GM19452 (cell line): ENCODE measurements at regions not wholly inside any gene's neighbourhood (a gene's known extent, or its start where the extent isn't known, plus 50 kb on each side); places are given as distances from the start of the nearest gene placed in this dataset.

Experiments
- ATAC-seq: cut with Tn5 transposase; IDR thresholded peaks from one replicate; pipeline ENCODE4 v1.9.1; 2021; ENCODE audit not compliant: unreplicated experiment

DNA sequence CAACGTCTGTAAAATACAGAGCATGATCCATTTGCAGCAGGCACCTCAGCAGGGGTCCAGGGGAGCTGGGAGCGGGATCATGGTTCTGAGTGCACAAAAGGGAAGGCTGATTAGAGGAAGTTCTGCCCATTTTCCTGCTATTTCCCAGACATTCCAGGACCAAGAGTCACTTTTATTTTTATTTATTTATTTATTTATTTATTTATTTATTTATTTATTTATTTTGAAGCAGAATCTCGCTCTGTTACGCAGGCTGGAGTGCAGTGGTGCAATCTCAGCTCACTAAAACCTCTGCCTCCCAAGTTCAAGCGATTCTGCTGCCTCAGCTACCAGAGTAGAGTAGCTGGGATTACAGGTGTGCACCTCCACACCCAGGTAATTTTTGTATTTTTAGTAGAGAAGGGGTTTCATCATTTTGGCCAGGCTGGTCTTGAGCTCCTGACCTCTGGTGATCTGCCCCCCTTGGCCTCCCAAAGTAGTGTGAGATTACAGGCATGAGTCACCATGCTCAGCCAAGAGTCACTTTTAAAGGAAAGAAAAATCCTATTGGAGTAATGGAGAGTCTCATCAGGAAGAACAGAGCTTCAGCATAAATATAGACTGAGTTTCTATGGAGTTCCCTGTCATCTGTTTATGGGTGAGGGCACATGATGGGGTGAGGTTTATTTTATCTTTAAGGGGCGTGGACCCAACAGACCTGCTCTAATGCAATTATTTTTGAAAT is 355.2 kb downstream of the HAPSTR1 start:
- no peak for ATAC-seq

DNA sequence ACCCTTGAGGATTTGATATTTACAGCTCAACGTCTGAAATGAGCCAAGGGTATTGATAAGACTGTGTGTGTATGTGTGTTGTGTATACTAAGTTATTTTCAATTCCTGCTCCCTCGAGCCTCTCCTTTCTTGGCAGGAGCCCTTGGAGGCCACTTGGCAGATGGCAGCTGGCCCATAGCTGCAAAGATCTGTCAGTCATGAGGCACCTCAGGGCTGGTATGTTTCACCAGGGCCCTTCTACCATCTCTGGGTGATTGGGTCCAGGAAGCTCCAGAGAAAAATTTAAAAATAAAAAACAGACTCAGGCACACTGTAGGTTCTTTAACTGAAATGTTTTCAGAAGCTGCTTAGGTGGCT is 355.7 kb downstream of the HAPSTR1 start:
- ATAC-seq: no peak

DNA sequence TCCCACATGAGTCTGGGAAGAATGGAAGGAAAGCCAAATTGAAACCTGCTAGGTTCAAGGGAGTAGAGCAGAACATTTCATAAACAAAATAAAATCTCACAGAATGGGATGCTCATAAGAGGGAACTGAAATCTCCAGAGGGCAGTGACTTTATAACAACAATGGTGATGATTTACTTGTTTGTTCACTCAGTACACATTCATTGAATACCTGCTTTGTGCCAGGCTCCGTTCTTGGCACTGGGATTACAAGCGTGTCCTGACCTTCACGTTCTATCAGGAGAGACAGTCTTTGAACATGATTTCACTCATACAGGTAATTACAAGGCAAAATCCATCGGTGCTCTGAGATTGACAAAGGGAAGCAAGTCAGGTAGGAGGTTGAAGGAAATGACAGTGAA is 356.3 kb downstream of the HAPSTR1 start:
- ATAC-seq: no peak

DNA sequence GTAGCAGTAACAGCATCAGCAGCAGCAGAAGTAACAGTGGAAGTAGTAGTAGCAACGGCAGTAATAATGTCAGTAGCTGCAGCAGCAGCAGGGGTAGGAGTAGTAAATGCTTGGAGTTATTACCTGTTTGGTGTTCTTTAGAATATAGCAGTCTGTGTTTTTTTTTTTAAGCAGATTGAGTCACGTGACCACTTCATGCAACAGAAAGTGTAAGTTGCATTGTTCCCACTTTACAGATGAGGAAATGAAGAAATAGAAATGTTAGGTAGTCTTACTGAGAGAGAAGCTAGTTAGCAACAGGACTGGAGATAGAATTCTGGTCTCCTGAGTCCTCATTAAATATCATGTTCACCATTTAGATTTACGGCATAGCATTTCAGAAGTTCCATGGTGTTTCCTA is 358.2 kb downstream of the HAPSTR1 start:
- no peak for ATAC-seq

DNA sequence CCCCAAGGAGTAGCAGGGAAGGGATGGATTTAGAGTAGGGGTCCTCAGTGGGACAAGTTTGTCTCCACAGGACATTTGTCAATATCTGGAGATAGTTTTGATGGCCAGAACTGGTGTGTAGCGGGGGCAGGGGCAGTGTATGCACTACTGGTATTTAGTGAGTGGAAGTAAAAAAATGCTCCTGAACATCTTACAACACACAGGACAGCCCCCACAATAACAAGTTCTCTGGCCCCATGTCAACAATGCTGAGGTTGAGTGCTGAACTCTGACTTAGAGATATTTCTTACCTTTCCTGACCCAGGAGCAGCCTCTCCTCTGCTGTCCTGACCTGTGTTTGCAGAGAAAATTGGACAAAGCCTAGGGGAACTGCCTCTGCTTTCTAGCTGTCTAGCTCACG is 365.8 kb downstream of the HAPSTR1 start:
- no peak for ATAC-seq

DNA sequence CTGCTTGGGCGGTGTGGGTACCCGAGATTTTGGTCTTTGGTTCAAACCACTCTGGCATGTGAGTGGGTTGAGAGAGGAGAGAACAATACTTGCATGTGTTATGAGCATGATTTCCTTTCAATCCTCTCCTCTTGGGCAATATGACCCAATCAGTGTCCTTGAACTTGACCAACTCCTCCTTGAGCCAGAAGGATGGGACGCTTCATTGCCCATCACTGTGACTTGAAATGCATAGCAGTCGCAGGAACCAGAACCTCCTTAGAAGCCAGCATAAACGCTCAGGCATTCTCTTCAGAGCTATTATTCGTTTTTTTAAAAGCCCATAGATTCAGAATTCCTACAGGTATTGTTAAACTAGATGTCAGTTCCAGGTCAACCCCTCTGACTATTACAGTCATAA is 367.4 kb downstream of the HAPSTR1 start:
- no peak for ATAC-seq

DNA sequence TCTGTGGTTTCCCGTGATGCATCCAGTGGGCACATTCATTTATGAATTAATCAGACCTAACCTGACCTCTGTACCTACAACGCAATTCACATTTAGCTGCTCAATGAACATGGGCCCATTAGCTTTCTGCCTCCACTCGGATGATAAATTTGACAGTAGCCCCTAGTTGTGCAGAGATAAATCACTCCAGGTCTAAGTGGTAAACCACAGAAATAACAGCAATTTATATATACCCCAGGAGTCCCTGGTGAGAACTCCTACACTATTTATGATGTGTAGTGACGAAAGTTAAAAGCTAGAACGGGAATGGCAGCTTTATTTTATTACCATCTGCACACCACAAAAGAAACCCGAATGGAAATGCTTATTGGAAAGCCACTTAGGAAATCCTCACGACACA is 371.5 kb downstream of the HAPSTR1 start:
- no peak for ATAC-seq

DNA sequence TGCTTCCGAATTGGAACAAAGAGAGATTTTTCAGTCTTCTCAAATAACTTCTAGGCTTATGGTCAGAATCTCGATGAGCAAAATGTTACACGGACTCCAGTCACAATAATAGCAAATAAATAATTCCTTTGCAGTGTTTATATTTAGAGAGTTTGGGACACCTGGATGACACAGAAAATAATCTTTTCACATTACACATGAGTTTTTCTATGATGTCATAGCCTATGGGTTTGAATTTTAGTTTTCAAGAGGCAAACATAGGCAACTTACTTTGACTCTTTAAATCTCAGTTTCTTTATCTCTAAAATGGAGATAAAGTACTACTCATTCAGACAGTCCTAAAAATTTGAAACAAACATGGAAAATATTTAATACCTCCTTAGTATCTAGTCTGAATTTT is 372.0 kb downstream of the HAPSTR1 start:
- no peak for ATAC-seq

DNA sequence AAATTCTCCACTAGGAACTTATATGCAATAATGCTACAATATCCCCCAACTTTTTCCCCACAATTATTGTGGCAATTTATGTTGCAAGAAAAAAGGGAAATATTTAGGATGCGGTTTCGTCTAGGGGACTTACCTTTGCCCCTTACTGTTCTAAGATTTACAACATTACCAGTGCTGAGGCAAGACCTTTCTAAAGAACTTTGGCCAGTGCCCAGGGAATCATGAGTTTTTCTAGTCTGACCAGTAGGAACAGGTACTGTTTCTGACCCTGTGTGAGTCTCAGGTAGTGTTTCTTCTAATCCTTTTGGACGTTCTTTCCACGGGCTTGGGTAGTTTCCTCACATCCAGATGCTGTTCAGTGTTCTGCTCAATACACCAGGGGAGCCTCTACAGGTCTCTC is 373.7 kb downstream of the HAPSTR1 start:
- ATAC-seq: no peak

DNA sequence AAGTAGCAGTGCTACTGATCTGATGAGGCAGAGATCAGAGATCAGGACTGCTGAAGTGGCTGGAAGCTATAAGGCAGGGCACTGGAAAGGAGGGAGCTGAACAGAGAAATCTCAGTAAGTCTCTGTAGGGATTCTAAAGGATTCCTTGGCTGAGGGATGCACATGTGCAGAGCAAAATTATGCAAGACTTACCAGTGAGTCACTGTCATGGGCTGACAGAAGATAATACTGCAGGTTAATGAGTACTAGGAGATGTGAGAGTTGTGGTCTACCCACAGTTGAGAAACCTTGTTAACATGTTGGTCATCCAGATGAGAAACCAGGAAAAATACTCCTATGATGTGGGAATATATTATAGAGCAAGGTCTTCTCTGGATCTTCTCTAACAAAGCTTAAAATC is 378.1 kb downstream of the HAPSTR1 start:
- ATAC-seq: no peak

DNA sequence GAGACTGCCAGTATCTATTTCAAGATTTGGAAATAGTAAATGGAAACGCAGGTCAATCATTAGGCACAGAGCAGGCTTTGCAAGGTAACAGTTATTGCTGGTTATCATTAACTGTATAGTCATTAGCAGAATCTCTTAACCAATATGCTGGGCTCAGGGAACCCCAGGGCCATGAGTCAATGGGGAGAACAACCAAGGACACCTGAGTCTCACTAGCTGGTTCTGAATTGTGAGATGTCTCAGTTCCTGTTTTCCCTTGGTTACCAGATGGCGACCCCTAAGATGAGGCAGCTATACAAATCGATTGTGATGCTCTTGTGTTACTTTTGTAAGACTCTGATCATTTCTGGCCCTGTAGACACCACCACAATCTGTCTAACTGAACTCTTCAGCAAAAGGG is 385.3 kb downstream of the HAPSTR1 start:
- no peak for ATAC-seq

DNA sequence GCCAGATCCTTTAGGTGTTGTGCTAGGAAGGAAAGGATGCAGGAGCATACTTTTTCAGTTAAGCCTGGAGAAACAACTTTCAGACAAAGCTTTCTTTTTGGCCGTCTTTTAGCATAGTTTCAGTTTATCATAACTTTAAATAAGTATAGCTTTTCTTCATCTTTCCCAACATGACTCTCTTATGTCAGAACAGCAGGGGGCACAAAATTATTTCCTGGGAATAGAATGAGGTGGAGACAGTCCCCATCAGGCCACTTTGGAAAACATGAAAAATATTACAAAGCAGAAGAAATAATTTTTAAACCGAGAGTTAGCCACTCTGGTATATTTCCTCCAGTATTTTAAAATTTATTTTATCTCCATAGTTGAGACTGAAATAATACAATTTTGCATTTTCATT is 387.6 kb downstream of the HAPSTR1 start:
- ATAC-seq: no peak

DNA sequence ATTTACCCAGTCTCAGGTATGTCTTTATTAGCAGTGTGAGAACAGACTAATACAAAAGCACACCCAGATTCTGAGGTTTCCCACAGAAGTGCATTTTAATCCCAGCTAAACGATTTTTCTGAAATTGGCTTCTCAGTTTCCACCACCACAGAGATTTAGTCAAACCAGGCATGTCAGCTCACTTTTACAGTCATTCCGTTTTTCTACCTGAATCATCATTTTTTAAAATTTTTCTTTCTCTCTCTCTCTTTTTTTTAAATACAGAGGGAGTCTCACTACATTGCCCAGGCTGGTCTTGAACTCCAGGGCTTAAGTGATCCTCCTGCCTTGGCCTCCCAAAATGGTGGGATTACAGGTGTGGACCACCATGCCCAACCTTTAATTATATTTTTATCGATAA is 389.1 kb downstream of the HAPSTR1 start:
- no peak for ATAC-seq

DNA sequence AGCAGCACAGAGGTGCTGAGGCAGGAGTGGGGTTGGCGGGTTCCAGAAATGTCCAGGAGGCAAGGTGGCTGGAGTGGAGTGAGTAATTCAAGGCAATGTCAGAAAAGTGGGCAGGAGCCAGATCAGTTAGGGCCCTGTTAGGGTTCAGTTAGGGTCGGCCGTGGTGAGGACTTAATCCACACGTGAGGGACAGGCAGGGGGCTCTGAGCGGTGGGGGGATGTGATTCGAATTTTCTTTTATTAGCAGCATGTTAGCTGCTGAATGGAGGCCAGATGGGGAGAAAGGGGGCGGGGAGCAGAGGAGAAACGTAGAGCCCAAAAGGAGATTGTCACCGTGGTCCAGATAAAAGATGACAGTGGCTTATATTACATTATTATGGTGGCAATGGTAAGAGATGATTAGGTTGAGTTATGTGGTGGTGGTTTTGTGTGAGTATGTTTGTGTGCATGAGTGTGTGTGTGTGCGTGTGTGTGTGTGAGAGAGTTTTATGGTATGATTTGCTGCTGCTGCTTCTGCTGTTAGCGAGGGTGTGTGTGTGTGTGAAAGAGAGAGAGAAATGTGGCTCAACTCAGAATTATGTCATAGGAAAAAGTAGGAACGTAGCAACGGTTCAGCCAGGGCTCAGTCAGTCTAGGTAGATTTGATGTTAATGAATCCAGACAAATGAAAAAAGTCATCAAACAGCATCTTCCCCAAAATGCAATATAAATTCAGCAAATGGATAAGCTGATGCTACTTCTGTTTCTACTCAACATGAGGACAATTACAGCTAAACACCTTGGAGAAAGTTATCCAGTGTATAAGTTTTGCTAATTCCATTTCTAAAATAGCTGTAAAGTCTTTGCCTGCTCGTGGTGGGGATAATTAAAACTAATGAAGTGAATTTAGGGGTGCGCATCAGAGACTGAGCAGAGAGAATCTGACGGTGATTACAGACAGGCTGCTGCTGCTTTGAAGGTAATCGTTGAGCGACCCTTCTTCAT is 390.6 kb downstream of the HAPSTR1 start:
- no peak for ATAC-seq

DNA sequence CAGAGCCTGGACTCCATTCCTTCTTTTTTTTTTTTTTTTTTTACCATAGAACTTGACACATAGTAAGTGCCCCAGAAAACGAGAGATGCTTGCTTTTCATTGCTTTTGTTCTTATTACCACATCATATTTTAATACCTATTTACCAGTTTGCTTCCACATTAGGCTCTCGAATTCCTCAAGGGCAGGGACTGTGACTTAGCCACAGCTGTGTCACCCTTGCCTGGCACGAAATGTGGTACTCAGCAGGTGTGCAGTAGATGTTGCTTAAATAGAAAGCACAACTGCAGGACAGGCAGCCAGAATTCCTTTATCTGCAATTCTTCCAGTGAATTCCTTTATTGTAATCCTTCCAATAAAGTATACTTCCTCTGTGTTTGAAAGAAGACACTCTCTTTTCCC is 393.0 kb downstream of the HAPSTR1 start:
- ATAC-seq: no peak

DNA sequence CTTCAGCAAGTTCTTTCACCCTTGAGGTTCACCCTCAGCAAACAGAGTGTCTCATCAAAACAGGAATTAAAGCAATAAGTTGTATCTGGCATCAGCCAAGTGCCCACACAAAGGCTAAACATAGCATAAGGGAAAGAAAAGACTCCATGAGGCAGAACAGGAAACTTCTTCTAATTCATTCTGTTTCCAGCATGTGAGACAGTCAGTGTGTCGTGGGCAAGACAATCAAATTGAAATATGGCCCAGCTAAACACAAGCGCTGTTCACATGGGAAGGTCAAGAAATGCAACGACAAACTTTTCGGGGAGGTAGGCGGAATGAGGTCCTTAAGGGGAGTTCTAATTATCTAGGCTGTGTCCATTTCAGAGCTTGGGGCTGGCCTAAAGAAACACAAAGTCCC is 393.4 kb downstream of the HAPSTR1 start:
- no peak for ATAC-seq

DNA sequence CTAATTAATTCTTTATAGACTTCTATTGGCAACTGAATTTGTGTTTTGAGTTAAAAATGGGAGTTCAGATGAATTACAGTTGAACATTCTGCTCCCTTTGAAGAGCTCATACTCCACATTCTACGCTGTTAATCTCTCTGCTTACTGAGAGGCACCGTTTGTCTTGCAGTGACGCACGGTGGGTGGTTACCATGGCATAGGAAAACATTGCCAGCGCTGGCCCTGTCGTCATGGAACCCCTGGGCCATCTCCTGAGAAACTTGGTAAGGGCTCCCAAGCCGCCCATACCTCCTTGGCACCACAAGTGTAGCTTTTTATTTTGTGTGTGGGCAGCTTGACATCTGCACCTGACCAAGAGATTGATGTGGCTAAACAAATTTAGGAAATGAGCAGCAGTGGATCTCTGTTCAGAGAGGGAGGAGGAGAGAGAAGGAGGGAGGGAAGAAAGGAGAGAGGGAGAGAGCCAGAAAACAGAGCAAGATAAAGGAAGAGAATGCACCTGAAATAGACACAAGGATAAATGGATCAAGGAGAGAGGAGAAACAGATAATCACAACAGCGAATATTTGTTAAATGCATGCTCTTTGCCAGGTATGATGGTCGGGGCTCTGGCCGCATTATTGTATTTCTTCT is 398.5 kb downstream of the HAPSTR1 start:
- ATAC-seq: no peak

DNA sequence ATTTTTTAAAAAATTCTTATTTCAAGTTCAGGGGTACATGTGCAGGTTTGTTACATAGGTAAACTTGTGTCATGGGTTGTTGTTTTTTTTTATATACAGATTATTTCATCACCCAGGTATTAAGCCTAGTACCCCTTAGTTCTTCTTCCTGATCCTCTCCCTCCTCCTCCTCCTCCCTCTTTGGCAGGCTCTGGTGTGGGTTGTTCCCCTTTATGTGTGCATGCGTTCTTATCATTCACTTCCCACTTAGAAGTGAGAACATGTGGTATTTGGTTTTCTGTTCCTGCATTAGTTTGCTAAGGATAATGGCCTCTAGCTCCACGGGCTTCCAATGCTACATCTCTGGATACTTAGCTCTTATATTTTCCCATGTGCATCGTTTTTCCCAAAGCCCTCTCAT is 404.4 kb downstream of the HAPSTR1 start:
- ATAC-seq: no peak

DNA sequence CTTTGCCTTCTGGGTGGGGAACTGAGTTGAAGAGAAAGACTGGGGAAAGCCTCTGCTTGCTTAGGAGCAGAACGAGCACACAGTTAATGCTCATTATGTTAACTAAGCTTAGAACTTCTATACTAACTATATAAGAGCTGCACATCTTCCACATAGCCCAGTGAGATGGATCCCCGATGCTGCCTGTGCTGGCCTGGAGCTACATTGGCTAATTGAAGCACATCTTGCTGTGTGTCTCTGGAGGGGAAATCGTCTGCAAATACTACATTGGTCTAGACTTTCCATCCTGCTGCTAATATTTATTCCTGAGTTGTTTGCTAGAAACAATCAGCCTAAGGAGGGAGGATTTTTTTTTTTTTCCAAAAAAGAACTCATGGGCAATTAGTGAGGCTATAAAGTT is 406.3 kb downstream of the HAPSTR1 start:
- ATAC-seq: no peak

DNA sequence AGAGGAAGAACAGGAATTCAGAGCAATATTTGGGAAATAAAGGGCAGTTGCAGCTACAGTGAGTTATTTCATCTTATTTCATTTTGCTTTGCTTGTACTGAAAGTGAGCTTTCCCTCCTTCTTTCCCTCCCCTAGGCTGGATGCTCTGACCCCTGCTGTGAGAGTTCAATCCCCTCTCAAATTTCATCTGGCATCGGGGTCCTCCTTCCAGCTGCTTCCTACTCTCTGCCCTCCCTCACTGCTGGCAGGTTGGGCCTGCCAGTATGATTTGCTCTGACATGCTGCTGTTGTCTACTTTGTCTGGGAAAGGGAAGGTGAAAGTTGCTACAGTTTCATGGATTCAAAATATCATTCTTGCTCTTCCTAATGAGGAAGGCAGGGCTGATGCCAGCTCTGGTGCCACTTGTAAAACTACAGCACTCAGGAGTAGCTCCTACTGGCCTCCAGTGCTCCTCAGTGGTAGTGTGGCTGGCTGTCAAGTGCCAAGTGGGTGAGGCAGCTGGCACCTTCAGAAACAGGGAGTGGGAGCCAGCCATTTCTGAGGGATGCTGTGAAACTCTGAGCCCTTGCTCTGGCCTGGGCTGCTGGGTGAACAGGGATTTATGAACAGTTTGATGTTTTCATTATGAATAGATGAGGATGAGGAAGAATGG is 408.6 kb downstream of the HAPSTR1 start:
- ATAC-seq: no peak

DNA sequence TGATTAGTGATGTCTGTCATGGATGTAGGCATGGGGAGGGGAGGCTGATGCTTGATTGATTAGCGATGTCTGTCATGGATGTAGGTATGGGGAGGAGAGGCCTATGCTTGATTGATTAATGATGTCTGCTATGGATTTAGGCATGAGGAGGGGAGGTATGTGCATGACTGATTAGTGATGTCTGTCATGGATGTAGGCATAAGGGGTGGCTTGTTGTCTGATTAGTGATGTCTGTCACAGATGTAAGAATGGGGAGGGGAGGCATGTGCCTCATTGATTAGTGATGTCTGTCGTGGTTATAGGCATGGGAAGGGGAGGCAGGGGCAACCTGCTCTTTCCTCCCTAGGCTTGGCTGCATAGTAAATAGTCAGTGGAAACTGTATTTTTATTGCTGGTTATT is 409.4 kb downstream of the HAPSTR1 start:
- no peak for ATAC-seq
